ENCODE measurements at regions not wholly inside any gene's neighbourhood (a gene's known extent, or its start where the extent isn't known, plus 50 kb on each side); places are given as distances from the start of the nearest gene placed in this dataset.
"Not testable (repeated sequence)": the region's sequence is repeated elsewhere in the genome, so short reads cannot be mapped to it uniquely, and the experiment has no call there.

GRCh38 chr1:60857851-60858250, 224.5 kb upstream of the NFIA start:
- ChIA-PET CTCF (no interaction called here), POLR2A (no interaction called here)
- Histone ChIP-seq H3K4me3 (ENCODE audit: low read length) (no peak overlapping the region), H3K4me1 (ENCODE audit: insufficient read depth, low read length) (no peaks in the 10 kb centered on the region), H3K9me3 (ENCODE audit: low read length) (no peaks in the 10 kb centered on the region), H3K27ac (ENCODE audit: low read depth, low read length) (no peak overlapping the region), H3K36me3 (ENCODE audit: insufficient read depth, low read length) (no peaks in the 10 kb centered on the region), H3K27me3 (ENCODE audit: insufficient read depth, low read length, poor library complexity, severe bottlenecking) (no peaks in the 10 kb centered on the region)
- Mint-ChIP-seq H3K4me1 (no peaks in the 10 kb centered on the region), H3K27me3 (peaks cover 3 to 7% of the 10 kb centered on the region in 2 donors), H3K36me3 (no peaks in the 10 kb centered on the region), H3K9me3 (no peaks in the 10 kb centered on the region), H3K4me3 (no peak overlapping the region), H3K27ac (no peak overlapping the region)
- DNase-seq: no peak

- H3K9me3 ChIP-seq (ENCODE audit: low read length): no peaks in the 10 kb centered on the region
- ChIA-PET CTCF (no interaction called here), POLR2A (no interaction called here)
- peaks cover 0 to 6% (median 0%) of the 10 kb centered on the region in 5 donors for H3K9me3 Mint-ChIP-seq
- H3K36me3 ChIP-seq (ENCODE audit: insufficient read depth, low read length): no peaks in the 10 kb centered on the region
- H3K4me1 Mint-ChIP-seq: no peaks in the 10 kb centered on the region
- no peak overlapping the region for H3K27ac Mint-ChIP-seq
- peaks cover 9 to 20% of the 10 kb centered on the region in 2 donors for H3K27me3 Mint-ChIP-seq
- no peaks in the 10 kb centered on the region for H3K36me3 Mint-ChIP-seq
- H3K4me3 ChIP-seq (ENCODE audit: low read length): no peak overlapping the region
- no peak overlapping the region for H3K4me3 Mint-ChIP-seq
- DNase-seq: no peak
- H3K27me3 ChIP-seq (ENCODE audit: insufficient read depth, low read length, poor library complexity, severe bottlenecking): no peaks in the 10 kb centered on the region
- H3K27ac ChIP-seq (ENCODE audit: low read depth, low read length): no peak overlapping the region
- H3K4me1 ChIP-seq (ENCODE audit: insufficient read depth, low read length): no peaks in the 10 kb centered on the region
These were observed 232.3 kb upstream of the NFIA start for GRCh38 chr1:60850084-60850483.

DNA sequence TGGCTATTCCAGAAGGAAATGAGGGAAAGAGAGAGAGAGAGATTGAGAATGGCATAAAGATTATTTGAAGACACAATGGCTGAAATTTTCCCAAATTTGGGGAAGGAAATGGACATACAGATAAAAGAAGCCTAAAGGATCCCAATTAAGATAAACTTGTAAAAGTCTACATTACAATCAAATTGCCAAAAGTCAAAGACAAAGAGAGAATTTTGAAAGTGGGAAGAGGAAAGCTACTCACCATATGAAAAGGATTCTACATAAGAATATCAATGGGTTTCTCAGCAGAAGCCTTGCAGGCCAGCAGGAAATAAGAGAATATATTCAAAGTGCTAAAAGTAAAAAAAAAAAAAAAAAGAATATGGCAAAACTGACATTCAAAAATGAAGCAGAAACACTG, 233.0 kb upstream of the NFIA start:
- Mint-ChIP-seq H3K27me3 (peaks cover 9 to 27% of the 10 kb centered on the region in 2 donors), H3K4me1 (no peaks in the 10 kb centered on the region), H3K9me3 (peaks cover 0 to 7% (median 3%) of the 10 kb centered on the region in 5 donors), H3K27ac (no peak overlapping the region), H3K36me3 (no peaks in the 10 kb centered on the region), H3K4me3 (no peak overlapping the region)
- no peaks in the 10 kb centered on the region for H3K9me3 ChIP-seq (ENCODE audit: low read length)
- H3K4me3 ChIP-seq (ENCODE audit: low read length): no peak overlapping the region
- H3K36me3 ChIP-seq (ENCODE audit: insufficient read depth, low read length): no peaks in the 10 kb centered on the region
- DNase-seq: no peak
- ChIA-PET CTCF (interaction anchor here (0.7 kb wide), 1 partner anchor 791 kb away, joined by 3 read pairs; no protein-coding TSS in a partner anchor), POLR2A (no interaction called here)
- H3K27ac ChIP-seq (ENCODE audit: low read depth, low read length): no peak overlapping the region
- no peaks in the 10 kb centered on the region for H3K4me1 ChIP-seq (ENCODE audit: insufficient read depth, low read length)
- H3K27me3 ChIP-seq (ENCODE audit: insufficient read depth, low read length, poor library complexity, severe bottlenecking): no peaks in the 10 kb centered on the region

GRCh38 chr1:60848583-60849188, 233.7 kb upstream of the NFIA start:
- Mint-ChIP-seq H3K4me1 (no peaks in the 10 kb centered on the region), H3K4me3 (no peak overlapping the region), H3K36me3 (no peaks in the 10 kb centered on the region), H3K27ac (no peak overlapping the region), H3K9me3 (peaks cover 0 to 7% (median 3%) of the 10 kb centered on the region in 5 donors), H3K27me3 (peaks cover 9 to 30% of the 10 kb centered on the region in 2 donors)
- Histone ChIP-seq H3K27ac (ENCODE audit: low read depth, low read length) (no peak overlapping the region), H3K9me3 (ENCODE audit: low read length) (no peaks in the 10 kb centered on the region), H3K4me1 (ENCODE audit: insufficient read depth, low read length) (no peaks in the 10 kb centered on the region), H3K27me3 (ENCODE audit: insufficient read depth, low read length, poor library complexity, severe bottlenecking) (no peaks in the 10 kb centered on the region), H3K4me3 (ENCODE audit: low read length) (no peak overlapping the region), H3K36me3 (ENCODE audit: insufficient read depth, low read length) (no peaks in the 10 kb centered on the region)
- POLR2A ChIA-PET: no interaction called here
- no peak for DNase-seq
- CTCF ChIA-PET: interaction anchor here (0.7 kb wide), 1 partner anchor 792 kb away, joined by 3 read pairs; no protein-coding TSS in a partner anchor

- Histone ChIP-seq H3K4me3 (ENCODE audit: low read length) (no peak overlapping the region), H3K27me3 (ENCODE audit: insufficient read depth, low read length, poor library complexity, severe bottlenecking) (no peaks in the 10 kb centered on the region), H3K36me3 (ENCODE audit: insufficient read depth, low read length) (no peaks in the 10 kb centered on the region), H3K9me3 (ENCODE audit: low read length) (no peaks in the 10 kb centered on the region), H3K4me1 (ENCODE audit: insufficient read depth, low read length) (no peaks in the 10 kb centered on the region), H3K27ac (ENCODE audit: low read depth, low read length) (no peak overlapping the region)
- Mint-ChIP-seq H3K9me3 (peaks cover 0 to 7% (median 3%) of the 10 kb centered on the region in 5 donors), H3K4me1 (no peaks in the 10 kb centered on the region), H3K27me3 (peaks cover 9 to 32% of the 10 kb centered on the region in 2 donors), H3K27ac (peak overlapping the region in 1 of 8 donors; percentile 11), H3K4me3 (no peak overlapping the region), H3K36me3 (no peaks in the 10 kb centered on the region)
- POLR2A ChIA-PET: no interaction called here
- CTCF ChIA-PET: no interaction called here
- no peak for DNase-seq
These were observed 234.3 kb upstream of the NFIA start for GRCh38 chr1:60847855-60848582.

GRCh38 chr1:60847391-60847790, 235.0 kb upstream of the NFIA start:
- Mint-ChIP-seq H3K9me3 (peaks cover 0 to 7% (median 3%) of the 10 kb centered on the region in 5 donors), H3K27me3 (peaks cover 9 to 33% of the 10 kb centered on the region in 2 donors), H3K4me3 (no peak overlapping the region), H3K4me1 (no peaks in the 10 kb centered on the region), H3K36me3 (no peaks in the 10 kb centered on the region), H3K27ac (peak overlapping the region in 1 of 8 donors; percentile 11)
- Histone ChIP-seq H3K36me3 (ENCODE audit: insufficient read depth, low read length) (no peaks in the 10 kb centered on the region), H3K4me1 (ENCODE audit: insufficient read depth, low read length) (no peaks in the 10 kb centered on the region), H3K27me3 (ENCODE audit: insufficient read depth, low read length, poor library complexity, severe bottlenecking) (no peaks in the 10 kb centered on the region), H3K27ac (ENCODE audit: low read depth, low read length) (no peak overlapping the region), H3K4me3 (ENCODE audit: low read length) (no peak overlapping the region), H3K9me3 (ENCODE audit: low read length) (no peaks in the 10 kb centered on the region)
- POLR2A ChIA-PET: no interaction called here
- no peak for DNase-seq
- CTCF ChIA-PET: no interaction called here

- H3K4me3 ChIP-seq (ENCODE audit: low read length); H3K27ac ChIP-seq (ENCODE audit: low read depth, low read length); H3K27me3 ChIP-seq (ENCODE audit: insufficient read depth, low read length, poor library complexity, severe bottlenecking); H3K4me1 Mint-ChIP-seq; H3K36me3 ChIP-seq (ENCODE audit: insufficient read depth, low read length); H3K9me3 ChIP-seq (ENCODE audit: low read length); CTCF ChIA-PET; H3K9me3 Mint-ChIP-seq; H3K36me3 Mint-ChIP-seq; DNase-seq; H3K4me1 ChIP-seq (ENCODE audit: insufficient read depth, low read length); POLR2A ChIA-PET; H3K4me3 Mint-ChIP-seq; H3K27ac Mint-ChIP-seq: not testable (repeated sequence)
- peaks cover 9 to 37% of the 10 kb centered on the region in 2 donors for H3K27me3 Mint-ChIP-seq
These were observed 236.7 kb upstream of the NFIA start for GRCh38 chr1:60845659-60846058.

GRCh38 chr1:60842304-60842703, 240.1 kb upstream of the NFIA start:
- Histone ChIP-seq H3K4me1 (ENCODE audit: insufficient read depth, low read length) (no peaks in the 10 kb centered on the region), H3K36me3 (ENCODE audit: insufficient read depth, low read length) (no peaks in the 10 kb centered on the region), H3K9me3 (ENCODE audit: low read length) (no peaks in the 10 kb centered on the region), H3K27me3 (ENCODE audit: insufficient read depth, low read length, poor library complexity, severe bottlenecking) (no peaks in the 10 kb centered on the region), H3K27ac (ENCODE audit: low read depth, low read length) (no peak overlapping the region), H3K4me3 (ENCODE audit: low read length) (no peak overlapping the region)
- CTCF ChIA-PET: no interaction called here
- Mint-ChIP-seq H3K27me3 (peaks cover 3 to 48% of the 10 kb centered on the region in 2 donors), H3K36me3 (no peaks in the 10 kb centered on the region), H3K9me3 (peaks cover 0 to 8% (median 4%) of the 10 kb centered on the region in 5 donors), H3K4me1 (no peaks in the 10 kb centered on the region), H3K27ac (no peak overlapping the region), H3K4me3 (no peak overlapping the region)
- POLR2A ChIA-PET: no interaction called here
- no peak for DNase-seq

Measured in CD8-positive, alpha-beta memory T cell (primary cell).